ENCODE measurements at regions not wholly inside any gene's neighbourhood (a gene's known extent, or its start where the extent isn't known, plus 50 kb on each side); places are given as distances from the start of the nearest gene placed in this dataset.

DNA sequence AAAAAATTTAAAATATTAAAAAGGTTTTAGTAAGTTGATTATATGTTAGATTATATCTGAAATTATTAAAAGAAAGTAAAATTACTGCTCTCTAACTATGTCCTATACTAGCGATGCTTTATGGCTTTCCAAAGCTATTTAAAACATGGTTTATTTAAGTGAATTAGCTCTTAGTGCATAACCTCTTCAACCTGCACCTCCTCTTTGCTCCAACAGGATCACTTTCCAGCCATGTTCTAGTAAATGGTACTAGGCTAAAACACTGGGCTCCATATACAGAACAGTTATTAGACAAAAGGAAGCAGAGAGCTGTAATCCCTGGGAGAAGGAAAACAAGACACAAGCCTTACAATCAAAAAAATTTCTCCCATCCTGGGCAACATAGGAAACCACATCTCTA is 314.9 kb upstream of the ECI2 start:
- TF ChIP-seq, protein P1, sequence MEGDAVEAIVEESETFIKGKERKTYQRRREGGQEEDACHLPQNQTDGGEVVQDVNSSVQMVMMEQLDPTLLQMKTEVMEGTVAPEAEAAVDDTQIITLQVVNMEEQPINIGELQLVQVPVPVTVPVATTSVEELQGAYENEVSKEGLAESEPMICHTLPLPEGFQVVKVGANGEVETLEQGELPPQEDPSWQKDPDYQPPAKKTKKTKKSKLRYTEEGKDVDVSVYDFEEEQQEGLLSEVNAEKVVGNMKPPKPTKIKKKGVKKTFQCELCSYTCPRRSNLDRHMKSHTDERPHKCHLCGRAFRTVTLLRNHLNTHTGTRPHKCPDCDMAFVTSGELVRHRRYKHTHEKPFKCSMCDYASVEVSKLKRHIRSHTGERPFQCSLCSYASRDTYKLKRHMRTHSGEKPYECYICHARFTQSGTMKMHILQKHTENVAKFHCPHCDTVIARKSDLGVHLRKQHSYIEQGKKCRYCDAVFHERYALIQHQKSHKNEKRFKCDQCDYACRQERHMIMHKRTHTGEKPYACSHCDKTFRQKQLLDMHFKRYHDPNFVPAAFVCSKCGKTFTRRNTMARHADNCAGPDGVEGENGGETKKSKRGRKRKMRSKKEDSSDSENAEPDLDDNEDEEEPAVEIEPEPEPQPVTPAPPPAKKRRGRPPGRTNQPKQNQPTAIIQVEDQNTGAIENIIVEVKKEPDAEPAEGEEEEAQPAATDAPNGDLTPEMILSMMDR (IDR thresholded peaks at IDR 0.05), result no peak
- no peak for TF ChIP-seq POLR2A (IDR thresholded peaks at IDR 0.05)
